Cardiac septum (tissue), 1 donor: ENCODE measurements at regions not wholly inside any gene's neighbourhood (a gene's known extent, or its start where the extent isn't known, plus 50 kb on each side); places are given as distances from the start of the nearest gene placed in this dataset.
"Not testable (repeated sequence)": the region's sequence is repeated elsewhere in the genome, so short reads cannot be mapped to it uniquely, and the experiment has no call there.

Experiments used
- DNase-seq: peaks from one replicate; pipeline ENCODE4 v3.0.0-alpha.2; 2020; ENCODE audit warnings: low spot score
- intact Hi-C: fragments of 100-400 bp; cut with DNase I; formaldehyde crosslinking; loops from one replicate; pipeline ENCODE4 v1.14.0; 2022
- donor health status: DM: no; HTN: no; CAD: no.

GRCh38 chr6:170143401-170144150, 147.3 kb downstream of the DLL1 start:
- peak; percentile 49 for DNase-seq
- intact Hi-C loops = no loop called here

- intact Hi-C loops = no loop called here
- peak; percentile 33 for DNase-seq
These were observed 148.3 kb downstream of the DLL1 start for GRCh38 chr6:170142559-170142958.

DNA sequence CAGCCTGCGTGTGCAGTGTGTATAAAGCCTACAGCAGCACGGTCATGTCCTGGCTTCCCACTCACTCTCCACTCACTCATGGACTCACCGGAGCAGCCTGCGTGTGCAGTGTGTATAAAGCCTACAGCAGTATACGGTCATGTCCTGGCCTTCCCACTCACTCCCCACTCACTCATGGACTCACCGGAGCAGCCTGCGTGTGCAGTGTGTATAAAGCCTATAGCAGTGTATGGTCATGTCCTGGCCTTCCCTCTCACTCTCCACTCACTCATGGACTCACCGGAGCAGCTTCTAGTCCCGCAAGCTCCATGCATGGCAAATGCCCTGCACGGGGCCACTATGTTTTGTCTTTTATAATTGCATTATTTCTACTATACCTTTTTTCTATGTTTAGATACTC, 149.8 kb downstream of the DLL1 start:
- DNase-seq = peak; percentile 67
- intact Hi-C loops = not testable (repeated sequence)

DNA sequence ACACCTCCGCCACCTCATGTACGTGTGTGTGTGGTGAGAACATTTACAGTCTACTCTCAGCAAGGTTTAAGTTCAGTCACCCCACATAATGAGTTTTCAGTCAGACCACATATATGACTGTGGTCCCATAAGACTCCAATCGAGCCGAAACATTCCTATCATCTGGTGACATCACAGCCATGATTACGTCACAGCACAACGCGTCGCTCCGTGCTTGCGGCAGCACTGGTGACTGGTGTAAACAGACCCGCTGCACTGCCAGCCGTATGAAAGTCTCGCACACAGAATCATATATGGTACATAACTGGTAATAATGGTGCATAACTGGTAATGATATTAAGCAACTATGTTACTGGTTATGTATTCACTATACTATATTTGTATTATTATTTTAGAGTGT, 150.7 kb downstream of the DLL1 start:
- intact Hi-C loops = no loop called here
- DNase-seq = peak; percentile 49

DNA sequence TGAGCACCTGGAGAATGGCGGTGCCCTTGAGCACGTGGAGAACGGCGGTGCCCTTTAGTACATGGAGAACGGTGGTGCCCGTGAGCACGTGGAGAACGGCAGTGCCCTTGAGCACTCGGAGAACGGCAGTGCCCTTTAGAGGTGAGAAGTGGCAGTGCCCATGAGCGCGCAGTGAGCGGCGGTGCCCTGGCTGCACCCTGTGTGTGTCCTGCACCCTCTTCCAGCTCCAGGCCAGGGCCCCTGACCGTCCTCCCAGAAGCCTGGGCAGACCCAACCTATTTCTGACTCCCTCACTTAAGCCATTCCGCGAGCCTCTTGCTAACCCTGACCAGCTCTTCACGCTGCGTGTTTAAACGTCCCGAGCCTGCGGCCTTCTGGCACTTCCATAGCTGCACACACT, 151.3 kb downstream of the DLL1 start:
- peak; percentile 39 for DNase-seq
- intact Hi-C loops = loop anchor here (5.0 kb wide), 1 partner anchor 148 kb away; no protein-coding TSS in a partner anchor

- DNase-seq = peak; percentile 44
- intact Hi-C loops = loop anchor here (5.0 kb wide), 1 partner anchor 148 kb away; no protein-coding TSS in a partner anchor
These were observed 151.8 kb downstream of the DLL1 start for GRCh38 chr6:170139046-170139445.

DNA sequence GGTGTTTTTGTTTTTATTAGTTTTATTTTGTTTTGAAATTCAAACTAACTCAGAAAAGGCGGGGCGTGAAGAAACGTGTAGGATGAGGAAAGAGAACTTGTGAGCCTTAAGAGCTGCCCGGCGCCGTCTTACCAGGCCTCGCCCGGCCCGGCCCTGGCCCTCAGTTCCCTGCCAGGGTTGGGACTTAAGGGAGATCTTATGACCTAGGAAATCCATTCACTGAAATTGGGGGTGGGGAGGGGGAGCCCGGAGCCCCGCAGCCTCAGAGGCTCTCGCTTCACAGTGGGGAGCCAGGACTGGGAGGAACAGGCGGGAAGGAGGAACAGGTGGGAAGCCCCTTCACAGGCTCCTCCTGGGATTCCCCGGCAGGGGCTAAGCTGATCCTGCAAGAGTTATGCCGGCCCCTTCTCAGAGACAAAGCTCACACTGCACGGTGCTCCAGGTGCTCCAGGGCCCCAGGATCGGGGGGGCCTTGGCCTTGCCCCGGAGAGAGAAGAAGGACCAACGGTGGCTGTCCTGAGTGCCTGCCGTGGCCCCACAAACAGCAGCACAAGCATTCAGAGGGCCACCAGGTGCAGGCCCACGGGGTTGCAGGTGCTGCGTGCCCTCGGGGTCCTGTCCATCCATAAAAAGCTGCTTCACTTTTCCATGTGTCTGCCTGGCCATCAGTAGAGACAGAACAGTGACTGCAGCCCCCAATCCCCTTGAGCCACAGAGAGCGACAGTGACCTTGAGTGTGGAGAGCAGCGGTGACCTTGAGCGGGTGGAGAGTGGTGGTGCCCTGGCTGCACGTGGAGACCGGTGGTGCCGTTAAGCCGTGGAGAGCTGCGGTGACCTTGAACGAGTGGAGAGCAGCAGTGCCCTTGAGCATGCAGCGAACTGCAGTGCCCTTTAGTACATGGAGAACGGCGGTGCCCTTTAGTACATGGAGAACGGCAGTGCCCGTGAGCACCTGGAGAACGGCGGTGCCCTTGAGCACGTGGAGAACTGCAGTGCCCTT, 152.7 kb downstream of the DLL1 start:
- intact Hi-C loops = loop anchor here (5.0 kb wide), 1 partner anchor 149 kb away; no protein-coding TSS in a partner anchor
- peak; percentile 74 for DNase-seq

GRCh38 chr6:170137176-170137891, 153.5 kb downstream of the DLL1 start:
- peak; percentile 76 for DNase-seq
- intact Hi-C loops = loop anchor here (5.0 kb wide), 1 partner anchor 150 kb away; no protein-coding TSS in a partner anchor

DNA sequence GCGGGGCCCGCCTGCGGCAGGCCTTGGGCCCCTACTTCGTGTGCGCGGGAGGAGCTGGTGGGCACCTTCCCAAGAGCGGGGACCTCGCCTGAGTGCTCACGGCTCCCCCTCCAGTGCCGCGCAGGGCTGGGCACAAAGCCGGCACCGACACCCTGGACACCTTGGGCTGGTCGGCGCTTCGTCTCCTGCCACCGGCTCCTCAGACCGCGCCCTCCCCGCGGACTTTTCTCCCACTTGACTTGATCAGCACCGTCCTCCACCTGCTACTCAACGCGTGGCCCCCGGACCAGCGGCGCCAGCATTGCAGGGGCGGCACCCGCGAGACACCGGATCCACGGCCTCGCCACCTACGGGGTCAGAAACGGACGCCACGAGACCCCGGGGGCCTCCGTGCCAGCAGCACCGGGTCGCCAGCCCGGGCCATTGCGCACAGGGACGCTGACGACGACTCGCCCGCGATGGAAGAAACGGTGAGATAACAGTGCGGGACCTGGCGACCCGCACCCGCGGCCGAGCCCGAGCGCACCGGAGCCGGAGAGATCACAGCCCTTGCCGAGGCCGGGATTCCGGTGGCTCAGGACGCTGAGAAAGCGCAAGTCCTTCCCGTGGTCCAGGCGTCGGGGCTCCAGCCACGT, 154.2 kb downstream of the DLL1 start:
- intact Hi-C loops = loop anchor here (5.0 kb wide), 1 partner anchor 151 kb away; no protein-coding TSS in a partner anchor
- no peak for DNase-seq

DNA sequence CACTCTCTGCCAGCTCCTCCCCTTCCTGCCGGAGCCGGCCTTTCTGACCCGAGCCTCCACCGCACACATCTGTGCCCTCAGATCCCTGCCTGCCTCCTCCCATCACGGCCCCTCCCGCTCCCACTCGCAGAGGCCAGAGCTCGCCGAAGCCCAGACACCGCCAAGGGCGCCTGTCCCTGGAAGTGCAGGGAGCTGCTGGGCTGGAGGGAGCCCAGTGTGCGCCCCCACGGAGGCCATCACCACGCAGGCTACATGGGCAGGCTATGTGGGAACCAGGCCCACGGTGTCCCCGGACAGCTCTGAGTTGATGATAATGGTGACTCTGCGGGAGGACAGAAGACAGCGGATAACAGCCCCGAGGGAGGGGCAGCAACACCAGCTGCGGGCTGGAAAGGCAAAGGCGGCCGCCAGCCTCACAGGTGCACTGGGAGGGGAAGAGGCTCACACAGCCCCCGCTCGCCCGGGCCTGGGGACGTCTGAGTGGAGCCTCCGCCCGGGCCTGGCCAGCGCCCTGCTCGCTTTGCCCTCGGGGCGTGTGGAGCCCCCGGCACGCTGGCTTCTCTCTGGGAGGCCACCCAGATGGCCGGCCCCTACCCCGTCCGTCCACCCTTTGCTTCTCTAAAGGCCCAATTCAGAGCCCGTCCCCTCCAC, 154.9 kb downstream of the DLL1 start:
- intact Hi-C loops = loop anchor here (5.0 kb wide), 1 partner anchor 151 kb away; no protein-coding TSS in a partner anchor
- peak; percentile 72 for DNase-seq

GRCh38 chr6:170135461-170135820, 155.4 kb downstream of the DLL1 start:
- DNase-seq = no peak

GRCh38 chr6:170134471-170135440, 156.1 kb downstream of the DLL1 start:
- DNase-seq = peak; percentile 70
- intact Hi-C loops = loop anchor here (5.0 kb wide), 2 partner anchors 92 to 153 kb away; no protein-coding TSS in a partner anchor

More at GRCh38 chr6:170135461-170135820, 155.4 kb downstream of the DLL1 start:
- intact Hi-C loops = loop anchor here (5.0 kb wide), 1 partner anchor 152 kb away; no protein-coding TSS in a partner anchor

GRCh38 chr6:170134031-170134470, 156.8 kb downstream of the DLL1 start:
- intact Hi-C loops = loop anchor here (5.0 kb wide), 1 partner anchor 92 kb away; no protein-coding TSS in a partner anchor
- DNase-seq = peak; percentile 70

DNA sequence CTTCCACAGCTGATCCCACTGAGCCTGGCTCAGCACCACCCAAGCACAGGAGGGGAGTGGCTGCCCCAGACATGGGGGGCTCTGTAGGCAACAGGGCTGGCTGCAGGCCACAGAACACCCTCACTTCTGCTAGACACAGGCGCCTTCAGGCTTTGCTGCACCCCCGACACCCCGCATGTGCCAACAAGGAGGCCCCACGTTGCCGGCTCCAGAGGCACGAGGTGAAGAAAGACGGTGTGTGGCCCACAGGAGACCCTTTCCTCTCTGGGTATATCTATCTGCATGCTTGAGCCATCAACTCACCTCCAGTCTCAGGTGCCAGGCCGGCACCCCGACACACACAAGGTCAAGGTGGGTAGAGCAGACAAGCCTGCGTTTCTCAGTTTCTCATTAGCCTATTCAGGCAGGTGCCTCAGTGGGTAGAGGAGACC, 158.3 kb downstream of the DLL1 start:
- intact Hi-C loops = loop anchor here (5.0 kb wide), 1 partner anchor 90 kb away; no protein-coding TSS in a partner anchor
- peak; percentile 66 for DNase-seq

GRCh38 chr6:170132011-170132521, 158.8 kb downstream of the DLL1 start:
- intact Hi-C loops = loop anchor here (5.0 kb wide), 1 partner anchor 90 kb away; no protein-coding TSS in a partner anchor
- DNase-seq = peak; percentile 67

- intact Hi-C loops = loop anchor here (5.0 kb wide), 1 partner anchor 89 kb away; no protein-coding TSS in a partner anchor
- peak; percentile 60 for DNase-seq
These were observed 159.5 kb downstream of the DLL1 start for GRCh38 chr6:170131351-170131750.
